Colon (tissue), 2 donors: ENCODE measurements at regions not wholly inside any gene's neighbourhood (a gene's known extent, or its start where the extent isn't known, plus 50 kb on each side); places are given as distances from the start of the nearest gene placed in this dataset.

Source experiments
- FAIRE-seq: peaks from 2 replicates; lab custom pipeline; 2012; peaks lifted over from hg19 to GRCh38; lab: Jason Lieb, UNC
- donor health status: control.
- donor health status: control.

GRCh38 chr21:35692311-35692710 lies 368.0 kb downstream of the SETD4 start:
- no peak for FAIRE-seq

- FAIRE-seq = no peak
Measured at GRCh38 chr21:35690436-35690835, 369.9 kb downstream of the SETD4 start.

- FAIRE-seq = no peak
Measured at GRCh38 chr21:35686156-35686555, 374.2 kb downstream of the SETD4 start.

- FAIRE-seq = no peak
Measured at GRCh38 chr21:35683664-35684304, 376.5 kb downstream of the SETD4 start.

DNA sequence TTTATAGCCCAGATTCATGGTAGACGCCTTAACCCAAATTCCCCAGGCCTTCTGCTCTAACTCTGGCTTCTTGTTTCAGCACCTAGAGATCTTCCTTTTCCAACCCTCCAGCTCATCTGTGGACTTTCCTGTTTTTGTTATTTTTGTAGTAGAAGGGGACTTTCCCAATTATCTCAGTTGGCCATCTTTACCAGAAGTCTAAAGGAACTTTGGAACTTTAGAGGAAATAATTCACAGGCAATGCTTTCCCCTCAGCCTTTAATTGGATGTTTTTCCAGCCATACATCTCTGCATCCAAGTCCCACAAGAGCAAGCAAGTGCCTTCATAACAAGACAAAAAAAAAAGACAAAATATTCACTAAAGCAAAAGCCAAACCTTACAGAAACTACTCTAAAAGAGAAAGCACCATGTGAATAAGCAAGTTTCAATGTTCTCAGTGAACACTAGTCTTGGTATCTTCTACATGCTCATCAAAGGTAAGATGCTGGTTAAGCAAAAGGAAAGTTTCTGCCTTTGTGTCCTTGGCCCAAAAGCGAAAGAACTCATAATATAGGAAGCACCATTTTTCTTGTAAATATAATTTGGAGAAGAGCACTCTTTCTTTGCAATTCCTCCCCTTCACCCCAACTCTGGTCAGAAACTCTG lies 377.3 kb downstream of the SETD4 start:
- FAIRE-seq = no peak

- no peak for FAIRE-seq
Measured at GRCh38 chr21:35681946-35682345, 378.4 kb downstream of the SETD4 start.

- no peak for FAIRE-seq
Measured at GRCh38 chr21:35679076-35679475, 381.2 kb downstream of the SETD4 start.

DNA sequence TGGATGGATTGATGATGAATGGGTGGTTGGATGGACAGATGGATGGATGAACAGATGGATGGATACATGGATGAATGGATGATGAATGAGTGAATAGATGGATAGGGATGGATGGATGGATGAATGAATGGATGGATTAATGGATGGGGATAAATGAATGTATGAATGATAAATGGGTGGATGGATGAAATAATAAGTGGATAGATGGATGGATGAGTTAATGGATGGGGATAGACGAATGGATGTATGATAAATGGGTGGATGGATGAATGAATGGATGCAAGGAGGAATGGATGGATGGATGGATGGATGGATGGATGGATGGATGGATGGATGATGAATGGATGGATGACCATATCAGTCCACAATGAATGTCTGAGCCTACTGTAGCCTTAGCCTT lies 381.9 kb downstream of the SETD4 start:
- FAIRE-seq = no peak

- no peak for FAIRE-seq
Measured at GRCh38 chr21:35677298-35677841, 383.0 kb downstream of the SETD4 start.

GRCh38 chr21:35674895-35675470 lies 385.3 kb downstream of the SETD4 start:
- FAIRE-seq = no peak

DNA sequence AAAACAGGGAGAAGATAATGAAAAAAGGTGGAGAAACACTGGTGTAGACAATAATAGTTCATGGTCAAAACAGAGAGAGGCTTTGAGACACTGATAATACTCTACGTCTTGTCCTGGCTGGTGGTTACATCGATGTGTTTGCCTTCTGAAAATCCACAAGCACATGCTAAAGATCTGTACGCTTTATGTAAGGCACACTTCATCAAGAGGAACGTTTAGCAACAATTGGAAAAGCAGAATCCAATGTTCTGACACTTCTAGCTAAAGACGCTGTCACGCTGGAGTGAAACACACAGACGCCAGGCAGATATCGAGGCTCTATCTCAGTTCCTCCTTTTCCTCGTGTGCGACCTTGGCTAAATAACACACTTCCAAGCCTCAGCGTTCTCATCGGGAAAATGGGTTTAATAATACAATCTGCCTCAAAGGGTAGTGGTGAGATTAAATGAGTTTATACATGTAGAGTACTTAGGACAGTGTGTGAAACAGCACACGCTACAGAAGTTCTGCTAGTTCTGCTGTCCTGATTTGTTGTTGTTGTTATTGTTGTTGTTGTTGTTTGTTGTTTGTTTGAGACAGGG lies 386.1 kb downstream of the SETD4 start:
- FAIRE-seq = no peak

GRCh38 chr21:35672313-35672712 lies 388.0 kb downstream of the SETD4 start:
- FAIRE-seq = no peak

DNA sequence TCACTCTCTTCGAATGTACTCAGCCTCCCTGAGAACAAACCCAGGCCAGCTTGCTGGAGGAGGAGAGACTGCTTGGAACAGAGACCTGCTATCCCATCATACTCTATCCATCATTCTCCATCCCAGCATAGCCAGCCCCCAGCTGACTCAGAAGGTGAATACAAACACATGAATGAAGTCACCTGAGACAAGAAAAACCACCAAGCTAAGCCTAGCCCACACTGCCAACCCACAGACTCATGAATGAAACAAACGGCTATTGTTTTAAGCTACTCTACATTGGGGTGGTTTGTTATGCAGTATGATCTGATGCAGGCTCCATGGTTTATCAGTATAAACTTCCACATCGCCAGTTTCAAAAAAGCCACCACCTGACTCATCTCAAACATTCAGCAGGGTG lies 395.6 kb downstream of the SETD4 start:
- no peak for FAIRE-seq

- FAIRE-seq = no peak
Measured at GRCh38 chr21:35663856-35664606, 396.3 kb downstream of the SETD4 start.

GRCh38 chr21:35658242-35658641 lies 402.1 kb downstream of the SETD4 start:
- FAIRE-seq = no peak

GRCh38 chr21:35652872-35653271 lies 407.5 kb downstream of the SETD4 start:
- FAIRE-seq = no peak

DNA sequence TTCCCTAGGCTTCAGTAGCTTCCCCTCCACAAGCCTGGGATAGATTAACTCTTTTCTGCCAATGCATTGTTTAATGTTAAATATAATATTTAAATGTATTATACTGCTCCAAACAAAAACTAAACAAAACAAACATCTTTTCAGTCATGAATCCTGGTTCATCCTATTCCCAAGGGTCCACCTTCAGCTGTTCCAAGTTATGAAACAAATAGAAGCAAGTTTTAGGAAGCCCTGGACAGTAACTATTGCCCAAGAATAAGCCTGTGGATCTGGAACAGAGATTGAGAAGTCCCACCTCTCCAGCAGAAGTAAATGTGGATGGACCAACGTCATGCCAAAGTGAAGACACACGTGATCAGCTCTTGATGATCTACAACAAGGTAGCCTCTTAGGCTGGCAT lies 408.1 kb downstream of the SETD4 start:
- no peak for FAIRE-seq

- no peak for FAIRE-seq
Measured at GRCh38 chr21:35651196-35651595, 409.1 kb downstream of the SETD4 start.

DNA sequence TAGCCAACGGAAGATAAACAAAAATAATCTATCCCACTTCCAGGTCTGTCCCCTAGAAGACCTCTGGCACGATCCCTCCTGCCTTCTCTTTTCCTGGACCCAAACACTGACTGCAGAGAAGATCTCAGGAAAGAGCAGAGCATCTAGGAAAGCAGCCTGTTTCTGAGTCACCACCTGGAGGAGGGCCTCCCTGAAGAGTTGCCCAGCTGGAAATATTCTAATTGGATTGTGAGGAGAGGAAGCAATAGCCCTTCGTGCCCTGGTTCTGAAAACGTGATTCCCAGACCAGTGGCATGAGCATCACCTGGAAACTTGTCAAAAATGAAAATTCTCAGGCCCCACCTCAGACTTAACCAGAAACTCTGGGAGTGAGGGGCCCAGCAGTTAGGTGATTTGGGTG lies 411.1 kb downstream of the SETD4 start:
- no peak for FAIRE-seq

GRCh38 chr21:35648512-35648911 lies 411.8 kb downstream of the SETD4 start:
- FAIRE-seq = no peak

DNA sequence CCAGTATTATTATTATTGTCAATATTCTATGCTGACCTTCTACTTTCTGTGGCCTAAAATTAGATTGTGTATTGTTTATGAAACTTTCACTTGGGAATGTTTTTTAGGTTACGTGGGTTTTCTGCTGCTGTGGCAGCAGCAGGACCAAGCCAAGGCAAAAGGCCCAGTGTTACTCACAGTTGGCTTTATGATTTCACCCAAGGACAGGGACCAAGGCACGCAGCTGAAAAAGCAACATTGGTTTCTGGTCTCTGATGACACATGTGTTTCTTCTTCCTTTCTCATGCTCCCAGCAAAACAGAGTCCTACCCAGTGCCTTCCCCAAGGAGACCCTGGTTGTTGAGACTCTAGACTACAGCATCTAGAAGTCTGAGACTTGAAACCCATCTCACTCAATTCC lies 413.7 kb downstream of the SETD4 start:
- no peak for FAIRE-seq

GRCh38 chr21:35645991-35646390 lies 414.3 kb downstream of the SETD4 start:
- no peak for FAIRE-seq
